Endodermal cell (in vitro differentiated cells): ENCODE measurements at regions not wholly inside any gene's neighbourhood (a gene's known extent, or its start where the extent isn't known, plus 50 kb on each side); places are given as distances from the start of the nearest gene placed in this dataset.
"Not testable (repeated sequence)": the region's sequence is repeated elsewhere in the genome, so short reads cannot be mapped to it uniquely, and the experiment has no call there.

Source experiments
- DNase-seq: peaks from one replicate; pipeline ENCODE4 v3.0.0-alpha.2; 2017
- H3K27ac ChIP-seq: 2 replicates; pipeline ENCODE4 v1.5.1; 2013; ENCODE audit warnings: mild to moderate bottlenecking, low read depth, low read length, moderate library complexity
- H3K27me3 ChIP-seq: 2 replicates; pipeline ENCODE4 v1.6.1; 2013; ENCODE audit warnings: mild to moderate bottlenecking, low read length, moderate library complexity; ENCODE audit not compliant: insufficient read depth, control insufficient read depth, poor library complexity, severe bottlenecking
- H3K36me3 ChIP-seq: 2 replicates; pipeline ENCODE4 v1.7.0; 2013; ENCODE audit warnings: mild to moderate bottlenecking, low read length, moderate library complexity; ENCODE audit not compliant: control insufficient read depth, insufficient read depth
- H3K4me1 ChIP-seq: one replicate; pipeline ENCODE4 v1.7.0; 2013; ENCODE audit warnings: low read length; ENCODE audit not compliant: control insufficient read depth, insufficient read depth
- H3K4me3 ChIP-seq: 2 replicates; pipeline ENCODE4 v1.5.1; 2013; ENCODE audit warnings: mild to moderate bottlenecking, low read length, moderate library complexity
- H3K9ac ChIP-seq: 2 replicates; pipeline ENCODE4 v1.6.1; 2013; ENCODE audit warnings: mild to moderate bottlenecking, low read length, moderate library complexity; ENCODE audit not compliant: poor library complexity, severe bottlenecking; ENCODE audit errors: extremely low read depth
- H3K9me3 ChIP-seq: 2 replicates; pipeline ENCODE4 v1.6.1; 2013; ENCODE audit warnings: mild to moderate bottlenecking, low read length, moderate library complexity; ENCODE audit not compliant: control insufficient read depth
- H3K27ac Mint-ChIP-seq: 2 replicates; pipeline ENCODE4 v1.8.0; 2020; ENCODE audit warnings: mixed read lengths
- H3K27me3 Mint-ChIP-seq: 2 replicates; pipeline ENCODE4 v1.8.0; 2021; ENCODE audit warnings: mild to moderate bottlenecking, mixed read lengths; ENCODE audit not compliant: insufficient read depth
- H3K36me3 Mint-ChIP-seq: 2 replicates; pipeline ENCODE4 v1.8.0; 2020; ENCODE audit warnings: low read depth, mixed read lengths
- H3K4me1 Mint-ChIP-seq: 2 replicates; pipeline ENCODE4 v1.8.0; 2020; ENCODE audit warnings: mixed read lengths
- H3K4me3 Mint-ChIP-seq: 2 replicates; pipeline ENCODE4 v1.8.0; 2020; ENCODE audit warnings: mild to moderate bottlenecking, moderate library complexity, mixed read lengths
- H3K9me3 Mint-ChIP-seq: 2 replicates; pipeline ENCODE4 v1.8.0; 2020; ENCODE audit warnings: mild to moderate bottlenecking, mixed read lengths
- WGBS, 2 experiments: methylation state at CpG; one replicate each; pipeline versions ENCODE4 v1.1.5 to v1.1.7; 2013; ENCODE audit warnings: missing lambda C conversion rate in 2 of 2, mixed read lengths in 1 of 2; ENCODE audit not compliant: insufficient coverage in 1 of 2, insufficient read length in 1 of 2; 5-methylcytosine and 5-hydroxymethylcytosine counted together
- TF ChIP-seq, protein P1 (sequence below): fragments of 200-600 bp; sonication (generic); conservative IDR thresholded peaks from 2 replicates; pipeline ENCODE4 v1.5.0; 2021; ENCODE audit warnings: antibody characterized with exemption, mild to moderate bottlenecking

DNA sequence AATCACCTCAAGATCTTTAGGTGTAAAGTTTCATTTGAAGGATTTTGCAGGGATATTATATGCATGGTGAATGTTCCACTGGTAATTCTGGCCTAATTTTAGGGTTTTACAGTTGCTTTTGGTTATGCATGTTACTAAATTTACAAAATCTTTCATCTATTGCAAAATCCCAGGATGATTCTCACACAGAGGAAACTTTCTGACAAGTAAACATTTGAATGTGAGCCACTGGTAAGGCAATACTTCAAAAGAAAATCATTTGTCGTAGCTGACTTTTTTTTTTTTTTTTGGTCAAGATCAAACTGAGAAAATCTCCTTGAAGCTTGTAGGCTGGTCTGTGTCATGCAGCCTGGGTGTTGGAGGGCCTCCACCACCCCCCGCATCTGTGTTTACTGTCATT lies 141.9 kb upstream of the EXOC2 start:
- Mint-ChIP-seq H3K27me3 (peaks cover 3% of the 10 kb centered on the region), H3K36me3 (no peaks in the 10 kb centered on the region), H3K27ac (no peak overlapping the region), H3K4me3 (no peak overlapping the region), H3K9me3 (peaks cover 20% of the 10 kb centered on the region), H3K4me1 (peaks cover 1% of the 10 kb centered on the region)
- WGBS, 2 experiments: 92 to 100% methylated on average over 1 to 2 of the region's 2 CpGs
- H3K27me3 ChIP-seq: no peaks in the 10 kb centered on the region
- H3K36me3 ChIP-seq: no peaks in the 10 kb centered on the region
- no peak overlapping the region for H3K4me3 ChIP-seq
- H3K27ac ChIP-seq: no peak overlapping the region
- no peaks in the 10 kb centered on the region for H3K4me1 ChIP-seq
- no peak for DNase-seq
- H3K9ac ChIP-seq: no peak overlapping the region
- TF ChIP-seq, protein P1, sequence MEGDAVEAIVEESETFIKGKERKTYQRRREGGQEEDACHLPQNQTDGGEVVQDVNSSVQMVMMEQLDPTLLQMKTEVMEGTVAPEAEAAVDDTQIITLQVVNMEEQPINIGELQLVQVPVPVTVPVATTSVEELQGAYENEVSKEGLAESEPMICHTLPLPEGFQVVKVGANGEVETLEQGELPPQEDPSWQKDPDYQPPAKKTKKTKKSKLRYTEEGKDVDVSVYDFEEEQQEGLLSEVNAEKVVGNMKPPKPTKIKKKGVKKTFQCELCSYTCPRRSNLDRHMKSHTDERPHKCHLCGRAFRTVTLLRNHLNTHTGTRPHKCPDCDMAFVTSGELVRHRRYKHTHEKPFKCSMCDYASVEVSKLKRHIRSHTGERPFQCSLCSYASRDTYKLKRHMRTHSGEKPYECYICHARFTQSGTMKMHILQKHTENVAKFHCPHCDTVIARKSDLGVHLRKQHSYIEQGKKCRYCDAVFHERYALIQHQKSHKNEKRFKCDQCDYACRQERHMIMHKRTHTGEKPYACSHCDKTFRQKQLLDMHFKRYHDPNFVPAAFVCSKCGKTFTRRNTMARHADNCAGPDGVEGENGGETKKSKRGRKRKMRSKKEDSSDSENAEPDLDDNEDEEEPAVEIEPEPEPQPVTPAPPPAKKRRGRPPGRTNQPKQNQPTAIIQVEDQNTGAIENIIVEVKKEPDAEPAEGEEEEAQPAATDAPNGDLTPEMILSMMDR: no peak
- H3K9me3 ChIP-seq: peaks cover 8% of the 10 kb centered on the region

DNA sequence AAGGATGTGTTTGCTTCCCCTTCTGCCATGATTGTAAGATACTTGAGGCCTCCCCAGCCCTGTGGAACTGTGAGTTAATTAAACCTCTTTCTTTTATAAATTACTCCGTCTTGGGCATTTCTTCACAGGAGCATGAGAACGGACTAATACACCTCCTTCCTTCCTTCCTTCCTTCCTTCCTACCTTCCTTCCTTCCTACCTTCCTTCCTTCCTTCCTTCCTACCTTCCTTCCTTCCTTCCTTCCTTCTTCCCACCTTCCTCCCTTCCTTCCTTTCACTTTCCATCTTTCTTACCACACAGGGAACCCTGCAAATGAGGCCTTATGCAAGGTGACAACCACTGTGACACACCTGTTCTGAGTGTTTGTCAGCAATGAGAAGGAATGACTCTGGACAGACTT lies 141.3 kb upstream of the EXOC2 start:
- DNase-seq: no peak
- Mint-ChIP-seq H3K27me3 (peaks cover 3% of the 10 kb centered on the region), H3K27ac (no peak overlapping the region), H3K4me1 (peaks cover 8% of the 10 kb centered on the region), H3K36me3 (no peaks in the 10 kb centered on the region), H3K9me3 (peaks cover 15% of the 10 kb centered on the region), H3K4me3 (no peak overlapping the region)
- no peak overlapping the region for H3K9ac ChIP-seq
- no peak overlapping the region for H3K4me3 ChIP-seq
- no peaks in the 10 kb centered on the region for H3K36me3 ChIP-seq
- H3K27ac ChIP-seq: no peak overlapping the region
- TF ChIP-seq, protein P1: no peak
- H3K9me3 ChIP-seq: peaks cover 6% of the 10 kb centered on the region
- H3K4me1 ChIP-seq: no peaks in the 10 kb centered on the region
- 96% methylated on average over 2 of the region's 2 CpGs; no CpG with 5 or more reads in 1 of the 2 experiments for WGBS, 2 experiments
- no peaks in the 10 kb centered on the region for H3K27me3 ChIP-seq

DNA sequence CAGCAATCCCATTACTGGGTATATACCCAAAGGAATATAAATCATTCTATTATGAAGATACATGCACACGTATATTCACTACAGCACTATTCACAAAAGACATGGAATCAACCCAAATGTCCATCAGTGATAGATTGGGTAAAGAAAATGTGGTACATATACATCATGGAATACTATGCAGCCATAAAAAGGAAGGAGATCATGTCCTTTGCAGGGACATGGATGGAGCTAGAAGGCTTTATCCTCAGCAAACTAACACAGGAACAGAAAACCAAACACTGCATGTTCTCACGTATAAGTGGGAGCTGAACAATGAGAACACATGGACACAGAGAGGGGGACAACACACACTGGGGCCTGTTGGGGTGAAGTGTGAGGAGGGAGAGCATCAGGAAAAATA lies 139.9 kb upstream of the EXOC2 start:
- 76% methylated on average over 2 of the region's 2 CpGs; no CpG with 5 or more reads in 1 of the 2 experiments for WGBS, 2 experiments
- not testable (repeated sequence) for H3K27ac Mint-ChIP-seq, H3K27me3 ChIP-seq, H3K27me3 Mint-ChIP-seq, H3K4me1 Mint-ChIP-seq, H3K9ac ChIP-seq, H3K4me3 ChIP-seq, H3K36me3 Mint-ChIP-seq, H3K36me3 ChIP-seq, H3K4me1 ChIP-seq, H3K9me3 ChIP-seq, H3K27ac ChIP-seq, DNase-seq, H3K4me3 Mint-ChIP-seq
- H3K9me3 Mint-ChIP-seq: peaks cover 20% of the 10 kb centered on the region

DNA sequence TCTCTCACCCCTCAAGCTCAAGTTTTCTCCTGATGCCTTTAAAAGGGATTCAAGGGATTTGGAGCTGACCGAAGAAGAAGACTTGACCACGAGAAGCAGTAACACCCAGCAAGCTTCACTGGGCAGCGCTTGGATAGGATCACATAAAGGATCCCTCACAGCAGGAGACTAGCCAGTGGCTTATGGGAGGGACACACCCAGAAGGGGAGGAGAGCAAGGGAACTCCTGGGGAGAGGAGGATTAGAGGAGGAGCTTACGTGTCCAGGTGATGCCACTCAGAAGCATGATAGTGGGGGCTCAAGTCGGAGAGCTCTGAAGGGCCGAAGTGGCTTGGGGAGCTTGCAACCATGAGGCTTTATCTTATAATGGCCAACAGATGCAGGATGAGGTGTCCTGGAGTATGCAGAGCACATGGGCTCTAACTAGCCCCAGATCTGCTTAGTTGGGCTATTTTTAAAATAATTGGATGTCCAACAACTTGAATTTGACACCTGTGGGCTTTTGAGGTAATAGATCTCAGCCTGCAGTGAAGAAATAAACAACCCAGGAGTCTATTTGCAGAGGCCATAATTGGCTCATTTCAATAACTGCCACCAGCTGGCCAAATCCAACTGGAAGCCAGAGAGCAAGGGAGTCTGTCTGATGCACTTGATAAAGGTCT lies 137.9 kb upstream of the EXOC2 start:
- no peaks in the 10 kb centered on the region for H3K27me3 ChIP-seq
- 92 to 93% methylated on average over 6 of the region's 6 CpGs for WGBS, 2 experiments
- TF ChIP-seq, protein P1: no peak
- DNase-seq: no peak
- Mint-ChIP-seq H3K9me3 (peaks cover 35% of the 10 kb centered on the region), H3K4me3 (no peak overlapping the region), H3K27me3 (peaks cover 15% of the 10 kb centered on the region), H3K27ac (no peak overlapping the region), H3K36me3 (no peaks in the 10 kb centered on the region), H3K4me1 (peaks cover 8% of the 10 kb centered on the region)
- H3K9me3 ChIP-seq: peaks cover 17% of the 10 kb centered on the region
- no peak overlapping the region for H3K4me3 ChIP-seq
- H3K4me1 ChIP-seq: no peaks in the 10 kb centered on the region
- H3K27ac ChIP-seq: no peak overlapping the region
- H3K9ac ChIP-seq: no peak overlapping the region
- no peaks in the 10 kb centered on the region for H3K36me3 ChIP-seq
